Epithelial cell of esophagus (primary cell): ENCODE measurements at regions not wholly inside any gene's neighbourhood (a gene's known extent, or its start where the extent isn't known, plus 50 kb on each side); places are given as distances from the start of the nearest gene placed in this dataset.
A peak's percentile ranks its signal among the peaks of the same experiment; 100 is the strongest.

Source experiments
- DNase-seq: peaks from one replicate; pipeline ENCODE4 v3.0.0; 2010; ENCODE audit warnings: low read depth
- H3K4me3 ChIP-seq: 2 replicates; pipeline ENCODE4 v1.5.1; 2011; ENCODE audit warnings: mild to moderate bottlenecking, low read length, control low read depth
- TF ChIP-seq, protein P1 (sequence below): IDR thresholded peaks from 2 replicates; pipeline ENCODE4 v1.5.1; 2011; ENCODE audit warnings: low read depth, mild to moderate bottlenecking, low read length, control low read depth, inconsistent platforms; ENCODE audit not compliant: insufficient read depth; ENCODE audit errors: missing control alignments

DNA sequence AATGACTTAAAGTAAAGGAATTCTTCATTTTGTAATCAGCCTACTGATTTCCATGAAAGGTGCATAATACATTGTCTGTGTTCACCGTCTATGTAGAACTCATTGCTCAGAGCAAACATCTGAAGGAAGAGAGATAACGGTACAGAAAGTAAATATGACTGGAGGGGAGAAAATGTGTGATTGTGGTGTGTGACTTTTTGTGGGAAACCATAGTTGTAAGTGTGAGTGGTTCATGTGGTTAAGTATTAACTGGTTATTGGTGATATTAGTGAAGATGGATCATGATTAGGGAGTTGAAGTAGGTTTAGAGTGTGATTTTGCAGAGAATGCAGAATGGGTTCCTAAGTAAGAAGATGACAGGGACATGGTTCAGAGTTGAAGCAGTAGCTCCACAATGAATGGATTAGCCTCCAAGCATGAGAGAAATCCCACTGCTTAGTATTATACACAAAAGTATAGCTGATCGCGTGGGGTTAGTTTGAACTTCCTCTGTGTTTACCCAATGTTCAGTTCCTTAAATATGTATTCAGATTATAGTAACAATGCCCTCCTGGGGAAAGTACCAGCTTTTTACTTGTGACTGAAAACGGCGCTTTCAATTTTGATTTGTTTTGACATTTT lies 368.9 kb downstream of the UTRN start:
- DNase-seq: no peak
- H3K4me3 ChIP-seq: no peak overlapping the region
- TF ChIP-seq, protein P1, sequence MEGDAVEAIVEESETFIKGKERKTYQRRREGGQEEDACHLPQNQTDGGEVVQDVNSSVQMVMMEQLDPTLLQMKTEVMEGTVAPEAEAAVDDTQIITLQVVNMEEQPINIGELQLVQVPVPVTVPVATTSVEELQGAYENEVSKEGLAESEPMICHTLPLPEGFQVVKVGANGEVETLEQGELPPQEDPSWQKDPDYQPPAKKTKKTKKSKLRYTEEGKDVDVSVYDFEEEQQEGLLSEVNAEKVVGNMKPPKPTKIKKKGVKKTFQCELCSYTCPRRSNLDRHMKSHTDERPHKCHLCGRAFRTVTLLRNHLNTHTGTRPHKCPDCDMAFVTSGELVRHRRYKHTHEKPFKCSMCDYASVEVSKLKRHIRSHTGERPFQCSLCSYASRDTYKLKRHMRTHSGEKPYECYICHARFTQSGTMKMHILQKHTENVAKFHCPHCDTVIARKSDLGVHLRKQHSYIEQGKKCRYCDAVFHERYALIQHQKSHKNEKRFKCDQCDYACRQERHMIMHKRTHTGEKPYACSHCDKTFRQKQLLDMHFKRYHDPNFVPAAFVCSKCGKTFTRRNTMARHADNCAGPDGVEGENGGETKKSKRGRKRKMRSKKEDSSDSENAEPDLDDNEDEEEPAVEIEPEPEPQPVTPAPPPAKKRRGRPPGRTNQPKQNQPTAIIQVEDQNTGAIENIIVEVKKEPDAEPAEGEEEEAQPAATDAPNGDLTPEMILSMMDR: no peak

DNA sequence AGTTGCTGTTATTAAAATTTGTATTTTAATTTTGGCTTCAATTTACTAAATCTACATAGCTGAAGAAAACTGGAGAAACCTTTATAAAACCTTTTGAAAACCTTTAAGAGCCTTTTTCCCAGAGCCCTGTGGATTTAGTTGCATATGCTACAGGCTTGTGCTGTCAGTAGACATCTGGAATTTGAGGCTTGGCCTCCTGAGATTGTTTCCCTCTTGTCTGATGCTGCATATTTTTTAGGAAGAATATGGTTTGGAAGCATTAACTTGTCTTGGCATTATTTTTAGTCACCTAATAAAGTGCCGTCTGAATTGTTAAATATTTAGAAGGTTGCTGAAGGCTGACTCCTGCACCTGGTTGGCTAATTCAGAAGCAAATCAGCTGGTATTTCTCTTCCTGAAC lies 369.4 kb downstream of the UTRN start:
- TF ChIP-seq, protein P1: no peak
- no peak for DNase-seq
- H3K4me3 ChIP-seq: no peak overlapping the region

DNA sequence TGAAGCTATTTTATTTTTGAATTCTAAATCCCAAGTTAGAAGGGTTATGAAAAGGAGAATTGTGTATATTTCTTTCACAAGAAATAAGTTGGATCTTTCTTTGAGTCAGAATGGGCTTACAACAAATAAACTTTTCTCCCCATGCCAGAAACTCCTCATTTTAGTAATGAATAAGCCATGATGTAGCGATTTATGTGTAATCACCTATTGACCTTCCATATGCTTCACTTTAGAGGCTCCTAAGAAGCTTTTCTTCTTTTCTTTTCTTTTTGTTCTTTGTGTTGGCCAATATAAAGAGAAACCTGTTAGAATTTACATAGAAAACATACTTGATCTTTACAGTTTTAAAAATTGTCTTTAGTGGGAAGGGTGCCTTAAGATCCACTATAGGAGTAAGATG lies 370.2 kb downstream of the UTRN start:
- no peak overlapping the region for H3K4me3 ChIP-seq
- TF ChIP-seq, protein P1: no peak
- no peak for DNase-seq

DNA sequence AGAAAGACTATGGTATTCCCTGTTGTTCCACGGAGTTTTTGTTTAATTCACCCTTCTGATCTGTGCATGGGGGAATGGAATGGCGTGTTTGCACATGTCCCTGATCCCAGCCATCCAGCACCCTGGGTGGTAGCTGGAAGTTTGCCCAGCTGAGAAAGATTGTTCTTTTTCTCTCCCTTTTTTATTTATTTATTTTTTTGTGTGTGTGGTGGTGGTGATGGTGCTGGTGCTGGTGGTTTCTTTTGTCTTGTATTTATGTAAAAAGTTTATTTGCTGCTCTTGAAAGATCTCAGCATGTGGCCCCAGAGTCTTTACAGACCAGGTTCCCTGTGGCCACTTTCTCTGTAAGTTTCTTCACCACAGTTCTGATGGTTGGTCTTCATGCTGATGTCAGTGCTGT lies 372.6 kb downstream of the UTRN start:
- peak; percentile 63 for DNase-seq
- TF ChIP-seq, protein P1: no peak
- H3K4me3 ChIP-seq: no peak overlapping the region

DNA sequence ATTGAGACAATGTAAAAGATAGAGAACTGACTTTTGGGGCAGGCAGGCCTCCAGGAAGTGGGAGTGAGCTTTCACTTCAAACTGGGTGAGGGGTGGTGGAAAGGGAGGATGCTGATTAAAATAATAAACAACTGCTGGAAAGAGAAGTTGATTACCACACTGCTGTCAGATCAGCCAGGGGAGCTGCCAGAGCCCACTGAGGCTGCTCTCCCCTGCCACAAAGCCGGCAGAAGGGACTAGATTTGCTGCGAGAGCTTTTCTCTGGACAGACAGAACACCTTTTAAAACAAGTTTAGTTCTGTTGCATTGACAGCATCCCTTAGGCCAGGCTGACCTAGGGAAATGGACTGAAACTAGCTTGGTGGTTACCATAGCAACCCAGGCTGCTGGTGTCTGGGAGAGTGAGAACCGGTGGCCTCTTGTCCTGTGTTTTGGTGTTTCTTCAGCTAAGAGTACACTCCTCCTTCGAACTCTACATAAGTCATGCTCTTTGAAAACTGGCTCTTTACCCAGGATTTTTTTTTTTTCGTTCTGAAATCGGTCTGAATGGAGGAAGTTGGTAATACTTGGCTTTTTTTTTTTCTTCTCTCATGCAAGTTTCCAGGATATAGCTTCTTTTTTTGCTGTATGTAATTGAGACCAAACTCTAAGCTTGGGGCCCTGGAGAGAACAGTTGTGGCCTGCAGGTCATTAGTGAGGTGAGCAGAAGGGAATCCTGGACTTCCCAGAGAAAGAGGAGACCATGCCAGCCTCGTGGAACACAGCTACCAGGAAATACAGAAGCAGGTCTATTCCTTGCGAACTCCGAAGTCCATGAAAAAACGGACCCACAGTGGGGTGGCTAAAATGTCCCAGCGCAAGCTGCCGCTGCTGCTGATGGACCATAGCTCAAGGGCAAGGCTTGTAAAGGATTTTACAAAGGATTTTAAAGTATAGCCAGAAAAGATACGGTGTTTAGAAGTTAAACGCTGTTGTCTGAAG lies 374.4 kb downstream of the UTRN start:
- no peak for DNase-seq
- no peak overlapping the region for H3K4me3 ChIP-seq
- TF ChIP-seq, protein P1: no peak

DNA sequence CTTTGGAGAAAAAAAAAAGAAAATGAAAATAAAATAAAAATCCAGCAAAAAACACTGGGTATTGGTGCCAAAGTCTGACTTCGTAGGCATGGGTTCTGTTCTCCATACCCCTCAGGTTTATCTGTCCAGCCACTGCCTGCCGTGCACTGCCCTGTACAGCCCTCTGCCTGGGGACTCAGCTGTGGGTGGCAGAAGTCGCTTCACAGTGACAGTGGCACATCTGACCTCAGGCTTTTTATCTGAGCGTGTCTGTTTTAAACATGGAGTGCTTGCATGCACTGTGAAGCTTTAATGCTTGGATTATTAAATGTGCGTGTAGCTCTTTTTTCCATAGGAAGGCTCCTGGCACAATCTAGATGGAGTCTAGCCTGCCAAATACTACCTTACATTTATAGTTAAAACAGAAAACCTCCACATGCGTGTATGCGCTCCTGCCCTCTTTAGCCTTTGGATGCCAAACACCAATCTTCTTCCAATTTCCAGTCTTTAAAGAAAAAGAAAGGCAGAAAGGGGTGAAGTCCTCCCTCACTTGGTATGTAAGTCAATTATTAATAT lies 375.5 kb downstream of the UTRN start:
- no peak overlapping the region for H3K4me3 ChIP-seq

More for the DNA sequence above, 375.5 kb downstream of the UTRN start:
- TF ChIP-seq, protein P1: no peak
- DNase-seq: no peak
